Left kidney (tissue), 1 donor: ENCODE measurements at regions not wholly inside any gene's neighbourhood (a gene's known extent, or its start where the extent isn't known, plus 50 kb on each side); places are given as distances from the start of the nearest gene placed in this dataset.

Experiments
- DNase-seq: peaks from one replicate; pipeline ENCODE4 v3.0.0-alpha.2; 2013

DNA sequence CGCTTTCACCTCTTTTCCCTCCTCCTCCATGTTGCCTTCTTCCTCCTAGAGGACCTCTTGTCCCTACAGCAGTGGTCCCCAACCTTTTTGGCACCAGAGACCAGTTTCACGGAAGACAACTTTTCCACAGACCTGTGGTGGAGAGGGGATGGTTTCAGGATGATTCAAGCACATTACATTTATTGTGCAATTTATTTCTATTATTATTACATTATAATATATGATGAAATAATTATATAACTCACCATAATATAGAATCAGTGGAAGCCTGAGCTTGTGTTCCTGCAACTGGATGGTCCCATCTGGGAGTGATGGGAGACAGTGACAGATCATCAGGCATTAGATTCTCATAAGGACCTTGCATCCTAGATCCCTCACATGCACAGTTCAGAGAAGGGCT lies 152.2 kb upstream of the NCKAP5 start:
- no peak for DNase-seq

DNA sequence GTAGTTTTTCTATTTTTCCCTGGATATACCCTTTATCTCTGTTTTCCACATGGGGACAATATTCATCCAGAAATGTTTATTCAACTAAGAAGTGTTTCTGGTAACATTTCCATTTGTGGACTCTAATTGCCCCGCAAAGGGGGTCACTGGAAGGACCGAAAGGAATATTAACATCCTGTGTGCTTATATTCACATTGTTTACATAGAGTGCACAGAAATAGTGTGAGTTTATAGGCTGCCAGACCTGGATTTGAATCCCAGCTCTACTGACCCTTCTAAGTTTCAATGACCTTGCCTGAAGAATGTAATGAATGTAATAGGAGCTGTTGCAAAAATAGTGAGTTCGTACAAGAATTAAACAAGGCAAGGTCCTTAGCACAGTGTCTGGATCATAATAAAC lies 152.9 kb upstream of the NCKAP5 start:
- DNase-seq = no peak

DNA sequence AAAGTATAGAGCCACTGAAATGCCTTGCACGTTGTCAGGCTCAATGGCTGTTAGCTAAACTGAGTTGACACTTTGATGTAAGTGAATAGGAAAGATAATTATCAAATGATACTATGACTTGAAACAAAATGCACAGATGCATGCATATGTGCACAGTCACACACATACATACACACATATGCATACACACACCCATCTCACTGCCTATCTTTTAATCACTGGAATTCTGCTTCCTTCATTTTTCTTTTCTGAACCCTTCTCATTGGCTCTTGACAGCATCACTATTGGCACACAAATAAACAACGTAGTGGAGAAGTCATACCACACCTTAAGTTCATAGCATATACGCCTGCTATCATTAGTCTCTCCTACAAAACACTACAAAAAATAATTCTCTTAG lies 154.9 kb upstream of the NCKAP5 start:
- no peak for DNase-seq

DNA sequence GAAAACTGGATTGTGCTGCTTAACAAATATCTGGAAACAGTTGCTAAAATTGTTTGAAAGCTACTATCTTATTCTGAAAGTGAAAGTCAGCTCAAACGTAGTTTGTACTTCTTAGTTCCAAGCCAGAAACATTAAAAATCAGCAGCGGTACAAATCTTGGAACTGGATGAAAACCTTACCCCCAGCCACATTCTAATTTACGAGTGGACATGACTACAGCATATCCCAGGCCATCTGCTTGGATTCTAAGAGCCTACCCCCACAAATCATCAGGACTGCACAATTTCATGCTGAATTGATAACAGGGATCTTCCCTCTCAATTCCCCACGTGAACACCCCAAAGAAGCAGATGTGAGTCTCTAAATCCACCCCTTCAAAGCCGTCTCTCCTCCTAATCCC lies 158.7 kb upstream of the NCKAP5 start:
- DNase-seq = no peak

DNA sequence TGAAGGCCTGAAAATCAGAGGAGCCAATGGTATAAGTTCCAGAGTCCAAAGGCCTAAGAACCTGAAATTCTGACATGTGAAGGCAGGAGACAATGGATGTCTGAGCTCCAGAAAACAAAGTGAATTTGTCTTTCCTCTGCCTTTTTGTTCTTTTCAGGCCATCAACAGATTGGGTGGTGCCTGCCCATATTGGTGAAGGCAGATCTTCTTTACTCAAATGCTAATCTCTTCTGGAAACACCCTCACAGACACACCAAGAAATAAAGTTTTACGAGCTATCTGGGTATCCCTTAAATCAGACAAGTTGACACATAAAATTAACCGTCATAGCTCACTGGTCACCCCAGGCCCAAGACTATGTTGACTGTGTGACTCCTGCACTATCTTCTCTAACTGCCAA lies 163.8 kb upstream of the NCKAP5 start:
- no peak for DNase-seq

DNA sequence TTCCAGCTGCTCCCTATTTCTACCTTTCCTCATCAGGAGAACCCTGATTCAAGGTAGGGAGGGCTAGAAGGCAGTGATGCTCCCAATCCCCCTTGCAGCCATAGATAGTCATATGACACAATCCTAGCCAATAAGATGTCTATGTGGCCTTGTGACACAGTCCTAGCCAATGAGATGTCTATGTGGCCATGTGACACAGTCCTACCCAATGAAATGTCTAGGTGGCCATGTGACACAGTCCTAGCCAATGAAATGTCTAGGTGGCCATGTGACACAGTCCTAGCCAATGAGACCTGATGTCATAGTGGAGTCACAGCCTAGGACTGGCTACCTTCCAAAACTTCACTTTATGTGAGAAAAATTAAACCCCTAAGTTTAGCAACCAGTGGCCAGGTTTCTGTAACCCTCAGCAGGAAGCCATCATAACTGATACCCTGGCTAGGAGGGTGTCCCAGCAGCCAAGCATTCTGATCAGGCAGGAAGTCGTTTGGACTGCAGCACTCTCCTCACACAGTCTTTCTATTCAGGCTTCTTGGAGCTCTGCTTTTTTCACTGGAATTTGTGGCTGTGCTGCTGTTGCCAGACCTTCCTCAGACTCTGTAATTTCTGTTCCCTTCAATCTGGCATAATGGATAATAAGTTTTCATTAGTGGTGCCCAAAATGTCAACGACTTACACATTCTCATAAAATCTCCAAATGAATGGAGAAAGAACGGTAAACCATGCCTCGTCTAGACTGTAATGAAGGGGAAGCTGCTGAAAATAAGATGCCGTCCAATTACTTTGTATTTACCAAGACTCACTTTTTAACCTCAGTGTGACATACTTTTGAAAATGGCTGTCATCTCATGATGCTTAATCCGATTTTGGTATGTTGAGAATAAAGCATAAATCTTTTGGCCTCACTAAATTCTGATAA lies 165.0 kb upstream of the NCKAP5 start:
- DNase-seq = no peak

DNA sequence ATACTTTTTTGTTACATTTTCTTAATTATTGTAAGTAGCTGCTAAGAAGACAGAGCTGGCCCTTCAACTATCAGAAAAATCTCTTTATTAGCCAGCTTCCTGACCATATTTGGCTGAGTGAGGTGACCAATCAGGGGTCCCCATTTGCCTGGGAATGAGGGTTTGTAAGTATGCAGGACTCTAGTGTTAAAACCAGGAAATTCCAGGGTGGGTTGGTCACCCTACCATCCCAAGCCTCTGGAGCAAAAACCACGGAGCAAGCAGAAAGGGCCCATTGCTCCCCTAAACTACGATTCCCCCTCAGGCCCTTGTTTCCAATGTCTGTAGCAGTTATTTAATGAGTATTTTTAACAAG lies 165.6 kb upstream of the NCKAP5 start:
- DNase-seq = no peak

DNA sequence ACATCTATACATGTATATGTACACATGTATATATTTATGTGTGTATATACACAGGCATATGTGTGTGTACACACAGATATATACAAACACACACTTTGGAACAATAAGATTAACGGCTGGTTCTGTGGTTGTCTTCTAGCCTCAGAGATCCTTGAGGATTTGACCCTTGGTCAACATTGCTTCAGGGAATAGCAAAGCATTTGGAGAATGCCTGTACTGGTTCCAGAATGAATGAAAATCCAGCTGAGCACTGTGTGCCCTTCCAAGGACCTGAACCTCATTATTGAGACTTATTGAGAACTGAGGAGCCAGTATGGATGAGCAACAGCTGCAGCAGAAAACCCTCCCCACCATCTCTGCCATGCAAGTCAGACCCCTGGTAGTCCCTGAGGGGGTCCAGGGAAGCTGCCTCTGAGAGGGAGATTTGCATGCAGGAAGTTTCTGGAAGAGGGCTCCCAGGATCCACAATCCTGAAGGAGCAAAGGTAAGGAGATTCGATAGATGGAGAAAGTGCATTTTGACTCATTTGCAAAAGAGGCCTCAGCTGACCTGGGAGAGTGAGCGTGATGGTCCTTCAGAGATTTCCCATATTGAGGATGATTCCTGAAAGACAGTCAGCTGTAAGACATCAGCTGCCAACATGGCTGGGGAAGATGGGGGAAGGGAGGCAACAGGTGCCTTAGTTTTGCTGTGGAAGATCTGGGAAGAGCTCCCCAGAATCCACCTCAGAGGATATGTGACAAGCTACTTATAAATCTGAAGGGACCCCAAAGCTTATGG lies 166.6 kb upstream of the NCKAP5 start:
- DNase-seq = no peak

DNA sequence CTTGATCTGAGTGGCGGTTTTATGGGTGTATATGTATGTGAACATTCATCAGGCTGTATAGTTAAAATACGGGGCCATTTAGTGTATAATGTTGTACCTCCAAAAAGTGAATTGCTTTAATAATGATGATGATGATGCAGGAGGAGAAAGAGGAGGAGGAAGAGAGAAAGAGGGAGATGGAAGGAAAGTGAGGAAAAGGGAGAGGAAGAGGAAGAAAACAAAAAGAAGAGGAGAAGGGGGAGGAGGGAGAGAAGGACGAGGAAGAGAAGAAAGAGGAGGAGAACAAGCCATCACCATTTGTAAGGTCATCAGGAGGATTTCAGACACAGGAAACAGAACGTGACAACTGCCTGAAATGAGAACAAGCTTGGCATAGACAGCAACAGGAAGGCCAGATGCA lies 168.4 kb upstream of the NCKAP5 start:
- no peak for DNase-seq

DNA sequence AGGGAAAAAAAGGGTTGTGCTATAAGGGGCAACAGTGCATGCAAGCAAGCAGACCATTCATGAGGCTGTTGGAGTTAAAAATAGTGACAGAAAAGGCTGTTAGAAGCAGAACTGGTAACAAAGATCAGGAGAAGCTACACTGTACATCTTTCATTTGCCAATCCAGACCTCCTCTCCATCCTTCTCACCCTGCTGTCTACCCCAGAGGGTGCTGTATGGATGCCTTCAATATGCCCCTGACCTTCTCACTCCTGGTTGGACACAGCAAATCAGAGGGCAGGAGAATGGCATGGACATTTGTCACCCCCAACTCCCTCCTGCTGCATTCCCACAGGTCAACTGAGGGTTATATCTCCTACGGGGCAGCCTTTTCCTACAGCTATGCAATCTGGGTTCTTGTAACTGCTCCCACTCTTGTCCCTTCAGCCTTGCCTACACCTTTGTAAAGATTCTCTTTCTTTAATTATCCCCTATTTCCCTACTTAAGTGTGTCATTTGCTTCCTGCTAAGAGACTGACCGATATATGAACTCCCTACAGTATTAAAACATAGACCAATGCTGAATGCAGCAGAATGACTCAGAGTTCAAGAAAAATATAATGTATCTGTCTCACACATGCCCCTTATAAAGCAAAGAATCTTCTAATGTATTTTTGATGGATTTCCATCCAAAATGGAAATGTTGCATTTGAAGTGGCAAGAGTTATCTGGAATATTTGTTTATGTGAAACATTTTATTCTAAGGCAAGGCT lies 169.2 kb upstream of the NCKAP5 start:
- no peak for DNase-seq

DNA sequence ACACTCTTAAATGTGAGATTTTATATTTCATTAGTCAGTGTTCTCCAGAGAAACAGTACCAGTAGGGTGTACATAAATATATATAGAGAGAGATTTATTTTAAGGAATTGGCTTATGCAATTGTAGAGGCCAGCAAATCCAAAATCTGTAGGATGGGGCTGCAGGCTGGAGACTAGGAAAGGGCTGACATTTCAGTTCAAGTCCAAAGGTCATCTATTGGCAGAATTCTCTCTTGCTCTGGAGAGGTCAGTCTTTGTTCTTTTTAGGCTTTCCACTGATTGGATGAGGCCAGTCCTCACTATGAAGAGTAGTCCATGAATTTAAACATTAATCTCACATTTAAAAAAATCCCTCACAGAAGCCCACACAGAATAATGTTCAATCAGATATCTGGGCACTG lies 170.8 kb upstream of the NCKAP5 start:
- DNase-seq = no peak

DNA sequence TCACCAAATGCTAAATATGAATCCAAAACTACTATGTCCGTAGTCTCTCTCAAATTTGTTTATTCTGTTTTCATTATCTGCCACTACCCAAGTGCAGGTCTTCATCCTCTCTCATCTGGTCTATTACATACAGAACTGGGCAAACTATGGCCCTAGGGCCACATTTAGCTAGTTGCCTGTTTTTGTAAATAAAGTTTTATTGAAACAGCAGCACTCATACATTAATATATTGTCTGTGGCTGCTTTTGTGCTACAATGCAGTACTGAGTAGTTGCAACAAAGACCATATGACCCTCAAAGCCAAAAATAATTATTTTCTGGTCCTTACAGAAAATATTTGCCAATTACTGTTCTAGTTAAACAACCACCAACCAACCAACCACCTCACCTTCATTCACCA lies 172.2 kb upstream of the NCKAP5 start:
- DNase-seq = no peak

DNA sequence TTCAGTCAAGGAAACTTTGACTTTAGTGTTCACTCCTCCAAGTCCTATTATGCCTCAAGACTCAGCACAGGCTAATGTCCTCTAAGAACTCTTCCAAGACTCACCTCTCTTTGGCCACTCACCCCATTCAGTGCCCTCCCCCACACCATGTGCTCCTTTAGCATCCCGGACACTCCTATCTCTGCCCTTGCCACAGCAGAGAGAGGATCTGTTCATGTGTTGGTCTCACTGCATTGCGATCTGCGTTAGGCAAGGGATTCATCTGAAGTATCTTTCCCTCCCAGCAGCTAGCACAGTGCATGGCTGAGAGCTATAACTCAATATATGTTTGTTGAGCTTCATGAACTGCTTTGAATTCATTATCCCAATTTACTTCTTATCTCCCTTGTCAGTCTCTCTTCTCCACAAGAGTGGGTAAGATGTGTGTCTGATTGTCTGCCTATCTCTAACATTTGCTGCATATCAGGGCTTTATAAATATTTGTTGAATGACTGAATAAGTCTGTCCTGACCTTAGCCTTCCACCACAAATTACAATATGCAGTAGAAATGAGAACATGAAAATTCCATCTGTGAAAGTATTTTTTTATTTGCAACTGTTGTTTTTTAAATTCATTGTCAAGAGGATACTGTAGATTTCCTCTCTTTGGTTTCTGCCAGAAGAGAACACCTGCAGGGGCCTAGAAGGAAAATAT lies 179.9 kb upstream of the NCKAP5 start:
- no peak for DNase-seq

DNA sequence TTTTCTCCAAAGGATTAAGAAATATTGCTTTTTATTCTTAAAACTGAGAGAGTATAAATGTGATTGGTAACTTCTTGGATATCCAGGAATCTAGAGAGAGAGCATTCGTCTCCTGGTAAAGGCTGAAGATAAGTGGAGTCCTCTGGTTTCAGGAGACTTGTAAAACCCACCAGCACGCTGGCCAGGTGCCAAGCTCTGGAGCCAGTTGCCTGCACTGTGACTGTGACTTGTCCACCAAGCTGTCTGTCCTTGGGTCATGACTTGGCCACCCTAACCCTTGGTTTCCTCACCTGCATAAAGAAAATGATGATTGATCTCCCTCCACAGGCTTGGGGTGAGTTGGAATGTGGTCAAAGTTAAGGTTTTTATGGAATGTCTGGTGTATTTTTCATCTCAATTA lies 185.4 kb upstream of the NCKAP5 start:
- no peak for DNase-seq

DNA sequence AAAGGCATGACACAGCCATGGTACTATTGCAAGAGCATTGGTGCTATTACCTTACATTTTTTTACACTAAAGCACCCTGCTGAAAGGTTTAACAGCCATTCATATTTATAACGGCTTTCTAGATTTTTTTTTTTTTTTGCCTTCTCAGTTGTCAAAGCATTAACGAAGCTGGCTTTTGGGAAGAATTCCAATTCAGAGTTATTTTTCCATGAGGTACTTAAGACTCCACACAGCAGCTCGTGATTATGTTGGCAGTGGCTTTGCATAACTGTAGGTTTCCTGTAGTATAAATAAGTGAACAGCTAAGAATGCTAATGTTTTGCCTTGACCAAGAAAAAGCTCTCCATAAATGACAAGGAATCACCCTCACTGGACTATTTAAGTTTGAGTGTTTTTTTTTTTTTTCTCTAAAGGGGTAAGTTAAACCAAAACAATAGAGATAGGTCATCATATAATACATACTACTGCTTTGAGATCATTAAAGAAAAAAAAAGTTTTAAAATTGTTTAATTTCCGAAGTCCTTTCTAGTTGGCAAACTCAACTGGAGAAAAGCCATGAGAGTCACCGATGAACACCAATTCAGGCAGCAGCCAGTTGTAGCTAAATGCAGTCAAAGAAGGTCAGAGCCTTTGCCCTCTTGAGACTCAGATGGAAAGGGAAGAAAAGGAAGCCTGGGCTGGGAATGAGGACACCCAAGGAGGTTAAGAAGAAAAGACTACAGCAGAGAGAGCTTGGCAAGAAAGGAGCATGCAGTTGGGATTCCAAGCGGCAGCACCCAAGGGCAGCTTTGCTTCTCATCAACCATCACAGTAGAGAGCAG lies 187.4 kb upstream of the NCKAP5 start:
- peak; percentile 52 for DNase-seq

DNA sequence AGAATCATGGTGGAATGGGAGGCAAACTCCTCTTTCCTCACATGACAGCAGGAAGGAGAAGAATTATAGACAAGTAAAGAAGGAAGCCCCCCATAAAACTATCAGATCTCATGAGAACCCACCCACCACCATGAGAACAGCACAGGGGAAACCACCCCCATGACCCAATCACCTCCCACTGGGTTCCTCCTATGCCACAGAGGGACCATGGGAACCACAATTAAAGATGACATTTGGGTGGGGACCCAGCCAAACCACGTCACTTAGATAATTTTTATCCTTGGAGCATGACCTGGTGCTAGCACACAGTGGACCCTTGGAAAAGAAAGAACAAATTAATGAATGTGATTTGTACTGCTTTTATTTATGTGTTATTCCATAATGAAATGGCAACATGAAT lies 188.6 kb upstream of the NCKAP5 start:
- DNase-seq = no peak

DNA sequence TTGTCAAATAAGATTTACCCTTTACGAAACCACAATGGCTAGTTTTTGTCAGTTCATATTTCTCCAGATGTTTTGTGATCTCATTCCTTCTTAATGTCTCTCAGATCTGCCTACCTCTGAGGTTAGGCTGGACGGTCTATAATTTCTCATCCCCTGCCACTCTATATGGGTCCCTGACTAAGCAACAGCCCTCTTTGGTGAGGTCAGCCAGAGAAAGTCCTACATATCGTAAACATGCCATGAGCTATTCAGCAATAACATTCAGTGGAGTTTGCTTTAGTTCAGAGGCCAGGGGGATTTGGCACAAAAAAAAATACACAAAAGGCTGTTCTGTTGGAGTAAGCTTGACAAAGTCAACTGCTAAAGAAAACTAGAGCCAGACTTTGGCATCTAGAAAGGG lies 192.1 kb upstream of the NCKAP5 start:
- no peak for DNase-seq

DNA sequence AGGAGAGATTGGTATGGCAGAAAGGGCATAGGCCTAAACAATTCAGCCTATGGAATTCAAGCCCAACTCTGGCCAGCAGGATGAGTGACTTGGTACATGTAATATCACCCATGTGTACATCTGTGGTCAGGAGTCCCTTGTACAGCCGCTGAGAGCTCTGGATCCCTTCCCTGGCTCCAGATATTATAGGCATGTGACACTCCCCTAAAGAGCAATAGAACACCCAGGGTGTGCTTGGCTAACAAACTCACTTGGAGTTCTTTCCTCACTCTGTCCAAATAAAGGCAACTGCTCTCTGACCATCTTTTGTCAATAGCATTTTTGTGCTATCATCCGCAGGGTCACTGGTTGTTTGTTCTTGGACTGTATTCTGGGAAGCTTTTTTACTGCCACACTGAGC lies 197.4 kb upstream of the NCKAP5 start:
- no peak for DNase-seq

DNA sequence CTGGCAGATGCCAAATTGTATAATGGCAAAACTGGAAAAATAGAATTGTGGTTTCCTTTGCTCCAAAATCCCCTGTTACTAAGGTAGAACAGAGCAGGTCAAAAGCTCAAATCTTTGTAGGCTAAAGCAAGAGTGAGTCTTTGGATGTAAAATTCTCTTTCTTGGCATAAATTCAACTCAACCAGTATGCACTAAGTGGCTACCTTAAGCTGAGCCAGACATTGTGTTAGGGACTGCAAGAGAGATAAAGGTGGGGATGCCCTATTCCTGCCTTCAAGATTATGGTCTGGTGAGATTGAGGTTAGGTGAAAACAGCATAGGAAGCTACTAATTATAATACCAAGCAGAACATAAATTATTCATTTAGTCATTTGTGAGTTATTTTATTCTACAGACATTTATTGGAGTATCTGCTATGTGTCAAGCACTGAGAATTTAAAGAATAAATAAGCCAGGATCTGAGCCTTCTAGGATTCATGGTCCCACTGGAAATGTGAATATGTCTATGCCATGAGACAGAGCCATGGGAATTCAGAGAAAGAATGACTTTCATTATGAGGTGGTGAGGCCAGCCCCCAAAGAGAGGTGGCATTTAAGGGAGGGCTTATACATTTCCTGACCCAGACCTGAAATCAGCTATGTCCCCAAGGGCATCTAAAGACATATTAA lies 198.0 kb upstream of the NCKAP5 start:
- no peak for DNase-seq

DNA sequence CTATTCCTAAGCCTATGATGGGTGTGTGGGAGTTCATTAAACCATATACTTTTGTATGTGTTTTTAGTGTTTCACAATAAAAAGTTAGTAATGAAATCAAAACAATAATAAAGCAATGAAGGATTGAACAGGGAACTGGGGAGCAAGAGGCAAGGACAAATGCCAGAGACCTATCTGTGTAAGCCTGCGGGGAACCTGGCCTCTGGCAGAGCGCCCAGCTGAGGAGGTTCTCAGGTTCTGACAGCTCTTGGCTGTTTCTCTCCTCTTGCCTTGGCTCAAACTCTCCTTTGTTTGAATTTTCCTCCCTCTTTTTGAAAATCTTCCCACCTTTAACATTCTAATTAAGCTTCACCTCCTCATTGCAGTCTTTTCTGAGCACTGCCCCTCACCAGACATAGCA lies 200.0 kb upstream of the NCKAP5 start:
- DNase-seq = no peak
